GM12878 (cell line): ENCODE measurements at regions not wholly inside any gene's neighbourhood (a gene's known extent, or its start where the extent isn't known, plus 50 kb on each side); places are given as distances from the start of the nearest gene placed in this dataset.

ENCODE experiments used
- ATAC-seq: fragments of 200-7000 bp; cut with Tn5 transposase; 3 replicates; pipeline ENCODE4 v1.9.1; 2020; ENCODE audit warnings: mild to moderate bottlenecking, moderate library complexity
- BruUV-seq: library from RNA; stranded (reverse); fragments of 400-500 nt; replicated peaks from 2 replicates; lab custom pipeline; 2021; lab: Mats Ljungman, UMichigan
- CTCF ChIA-PET: fragments of 300-600 bp; sonication (Branson Sonifier 250); formaldehyde crosslinking; extraction: SDS; loops from one replicate; lab custom pipeline; 2021; ENCODE audit warnings: inconsistent platforms; lab: Yijun Ruan, JAX
- POLR2A ChIA-PET: fragments of 350-600 bp; formaldehyde crosslinking; extraction: SDS; loops from one replicate; lab custom pipeline; 2021; ENCODE audit warnings: inconsistent platforms; lab: Charles Lee
- RAD21 ChIA-PET: fragments of 300-600 bp; sonication (Branson Sonifier 250); formaldehyde crosslinking; loops from one replicate; lab custom pipeline; 2023; ENCODE audit warnings: antibody characterized with exemption; ENCODE audit not compliant: unreplicated experiment; lab: Charles Lee
- SMC1A ChIA-PET: fragments of 300-600 bp; sonication (Branson Sonifier 250); formaldehyde crosslinking; loops from one replicate; lab custom pipeline; 2023; ENCODE audit not compliant: unreplicated experiment, uncharacterized antibody; lab: Charles Lee
- DNase-seq: peaks from one replicate; pipeline ENCODE4 v3.0.0-alpha.2; 2011; ENCODE audit warnings: low read depth, low spot score
- FAIRE-seq: peaks from 3 replicates; lab custom pipeline; 2011; peaks lifted over from hg19 to GRCh38; lab: Jason Lieb, UNC
- H2AFZ ChIP-seq: 2 replicates; pipeline ENCODE4 v1.6.0; 2011; ENCODE audit warnings: low read depth, low read length, control low read depth; ENCODE audit not compliant: control insufficient read depth
- H3K27ac ChIP-seq: 2 replicates; pipeline ENCODE4 v1.5.1; 2011; ENCODE audit warnings: control low read depth; ENCODE audit not compliant: control insufficient read depth, insufficient read depth
- H3K27me3 ChIP-seq, 2 experiments: replicated peaks in 1 of 2; 2 replicates each; pipeline versions ENCODE4 v1.6.0 to v1.6.1; 2011; ENCODE audit warnings: low read length in 1 of 2; ENCODE audit not compliant: control insufficient read depth in 2 of 2, insufficient read depth in 2 of 2
- H3K36me3 ChIP-seq, 2 experiments: 2 replicates each; pipeline ENCODE4 v1.5.1; 2011; ENCODE audit warnings: low read length in 1 of 2; ENCODE audit not compliant: control insufficient read depth in 2 of 2, insufficient read depth in 2 of 2
- H3K4me1 ChIP-seq: 2 replicates; pipeline ENCODE4 v1.6.1; 2011; ENCODE audit warnings: mild to moderate bottlenecking, low read length, moderate library complexity, mixed read lengths; ENCODE audit not compliant: control insufficient read depth, insufficient read depth
- H3K4me2 ChIP-seq: 2 replicates; pipeline ENCODE4 v1.6.0; 2011; ENCODE audit warnings: control low read depth; ENCODE audit not compliant: control insufficient read depth, insufficient read depth
- H3K4me3 ChIP-seq: fragments of 200-600 bp; sonication (generic); 2 replicates; pipeline ENCODE4 v1.5.1; 2016
- H3K79me2 ChIP-seq: 2 replicates; pipeline ENCODE4 v1.6.0; 2011; ENCODE audit warnings: low read length; ENCODE audit not compliant: control insufficient read depth, insufficient read depth
- H3K9ac ChIP-seq: 2 replicates; pipeline ENCODE4 v1.8.0; 2011; ENCODE audit warnings: low read length, control low read depth, mixed read lengths; ENCODE audit not compliant: control insufficient read depth, insufficient read depth
- H3K9me3 ChIP-seq: replicated peaks from 3 replicates; pipeline ENCODE4 v1.5.1; 2011; ENCODE audit warnings: mild to moderate bottlenecking, low read length; ENCODE audit not compliant: control insufficient read depth, insufficient read depth
- H4K20me1 ChIP-seq: 2 replicates; pipeline ENCODE4 v1.6.0; 2011; ENCODE audit not compliant: control insufficient read depth, insufficient read depth
- CHD4 ChIP-seq: fragments of 200-600 bp; sonication (generic); IDR thresholded peaks from 2 replicates; pipeline ENCODE4 v1.6.1; 2016; ENCODE audit warnings: mild to moderate bottlenecking
- CREB1 ChIP-seq: IDR thresholded peaks from 2 replicates; pipeline ENCODE4 v1.6.1; 2012; ENCODE audit warnings: low read depth, mild to moderate bottlenecking, inconsistent platforms
- ETV6 ChIP-seq, 2 experiments: fragments of 450-650 bp in 1 of 2; IDR thresholded peaks in 1 of 2; conservative IDR thresholded peaks in 1 of 2; 2 replicates each; pipeline ENCODE4 v1.6.1; 2014; ENCODE audit warnings: antibody characterized with exemption in 1 of 2, borderline replicate concordance in 1 of 2, low read depth in 1 of 2, mild to moderate bottlenecking in 1 of 2, moderate library complexity in 1 of 2
- HDAC6 ChIP-seq: fragments of 200-600 bp; sonication (generic); IDR thresholded peaks from one replicate; pipeline ENCODE4 v1.8.0; 2017; ENCODE audit warnings: antibody characterized with exemption; ENCODE audit not compliant: unreplicated experiment
- HDGF ChIP-seq: fragments of 450-650 bp; IDR thresholded peaks from 2 replicates; pipeline ENCODE4 v1.6.1; 2016; ENCODE audit warnings: antibody characterized with exemption
- KAT2A ChIP-seq: conservative IDR thresholded peaks from 2 replicates; pipeline ENCODE4 v1.6.1; 2011; ENCODE audit warnings: low read depth, low read length; ENCODE audit not compliant: control insufficient read depth
- PML ChIP-seq: IDR thresholded peaks from 2 replicates; pipeline ENCODE4 v1.6.1; 2012; ENCODE audit warnings: low read length, inconsistent platforms
- RAD21 ChIP-seq: IDR thresholded peaks from 2 replicates; pipeline ENCODE4 v1.6.1; 2011; ENCODE audit warnings: mild to moderate bottlenecking, low read depth, low read length, moderate library complexity; ENCODE audit not compliant: insufficient read depth
- RELA ChIP-seq: fragments of 450-650 bp; IDR thresholded peaks from 2 replicates; pipeline ENCODE4 v1.8.0; 2014; ENCODE audit warnings: borderline replicate concordance; ENCODE audit not compliant: partially characterized antibody
- USF2 ChIP-seq: IDR thresholded peaks from 2 replicates; pipeline ENCODE4 v1.6.1; 2011; ENCODE audit warnings: low read depth, low read length, improper control_type of control experiment, borderline replicate concordance
- WRNIP1 ChIP-seq: IDR thresholded peaks from 2 replicates; pipeline ENCODE4 v1.6.1; 2011; ENCODE audit warnings: low read depth, low read length, improper control_type of control experiment, borderline replicate concordance
- ZNF592 ChIP-seq: fragments of 450-650 bp; IDR thresholded peaks from 2 replicates; pipeline ENCODE4 v1.6.1; 2017; ENCODE audit warnings: mild to moderate bottlenecking, moderate library complexity
- WGBS: methylation state at CpG from one replicate; pipeline ENCODE4 v1.1.6; 2016; ENCODE audit warnings: low lambda C conversion rate; ENCODE audit not compliant: insufficient replicate concordance, insufficient coverage; ENCODE audit errors: missing lambda C conversion rate; 5-methylcytosine and 5-hydroxymethylcytosine counted together
- in situ Hi-C: fragments of 300-500 bp; cut with MboI; formaldehyde crosslinking; loops from 9 replicates; pipeline ENCODE4 v1.14.3; 2018; ENCODE audit warnings: mixed read lengths
- intact Hi-C: fragments of 100-400 bp; cut with micrococcal nuclease; formaldehyde crosslinking; loops from one replicate; pipeline ENCODE4 v1.14.2; 2022; ENCODE audit not compliant: unreplicated experiment

- POLR2A ChIA-PET = no interaction called here
- RAD21 ChIA-PET = no interaction called here
- Histone ChIP-seq H3K27ac (no peak overlapping the region), H3K4me2 (no peak overlapping the region), H3K9me3 (no peaks in the 10 kb centered on the region; the same call in 2 of the 3 replicates), H3K4me1 (no peaks in the 10 kb centered on the region), H3K36me3 (no peaks in the 10 kb centered on the region), H3K27me3 (no peaks in the 10 kb centered on the region), H3K79me2 (no peaks in the 10 kb centered on the region), H2AFZ (no peak overlapping the region), H3K4me3 (no peak overlapping the region), H3K9ac (no peak overlapping the region), H4K20me1 (no peaks in the 10 kb centered on the region)
- FAIRE-seq (no peak), ATAC-seq (no peak), DNase-seq (no peak)
- CTCF ChIA-PET = no interaction called here
- in situ Hi-C loops (no loop called here), intact Hi-C loops (no loop called here)
- BruUV-seq = no TSS peak
- 3% methylated on average over 2 of the region's 2 CpGs for WGBS
- SMC1A ChIA-PET = no interaction called here
- TF ChIP-seq KAT2A (no peak), RAD21 (no peak), RELA (no peak), CREB1 (no peak), PML (no peak)
Measured at GRCh38 chr6:164424489-164424888, 884.9 kb downstream of the C6orf118 start.

- POLR2A ChIA-PET = no interaction called here
- SMC1A ChIA-PET = interaction anchor here (0.9 to 1.4 kb wide), 2 partner anchors 17 to 19 kb away, joined by 4 read pairs; no protein-coding TSS in a partner anchor
- no TSS peak for BruUV-seq
- no peaks in the 10 kb centered on the region for H3K79me2 ChIP-seq
- WGBS = 15% methylated on average over 4 of the region's 4 CpGs
- no peak overlapping the region for H3K9ac ChIP-seq
- FAIRE-seq = no peak
- no peak for ATAC-seq
- no peaks in the 10 kb centered on the region for H4K20me1 ChIP-seq
- CTCF ChIA-PET = interaction anchor here (0.6 kb wide), 1 partner anchor 19 kb away, joined by 3 read pairs; no protein-coding TSS in a partner anchor
- H3K4me1 ChIP-seq = no peaks in the 10 kb centered on the region
- RAD21 ChIA-PET = no interaction called here
- H3K36me3 ChIP-seq = no peaks in the 10 kb centered on the region
- intact Hi-C loops (no loop called here), in situ Hi-C loops (no loop called here)
- no peaks in the 10 kb centered on the region for H3K27me3 ChIP-seq
- H3K9me3 ChIP-seq = no peaks in the 10 kb centered on the region; the same call in 2 of the 3 replicates
- no peak overlapping the region for H3K4me3 ChIP-seq
- H2AFZ ChIP-seq = no peak overlapping the region
- no peak overlapping the region for H3K27ac ChIP-seq
- no peak for DNase-seq
- H3K4me2 ChIP-seq = no peak overlapping the region
- TF ChIP-seq ZNF592 (no peak), USF2 (no peak), WRNIP1 (no peak), ETV6 (conservative IDR thresholded peaks at IDR 0.05 in 1 of 2, IDR thresholded peaks at IDR 0.05 in 1 of 2; ENCODE audit: borderline replicate concordance in 1 of 2, low read depth in 1 of 2) (no peak), HDAC6 (no peak), HDGF (no peak), CHD4 (no peak)
Measured at GRCh38 chr6:164419099-164419498, 890.3 kb downstream of the C6orf118 start.
